ENCODE measurements at regions not wholly inside any gene's neighbourhood (a gene's known extent, or its start where the extent isn't known, plus 50 kb on each side); places are given as distances from the start of the nearest gene placed in this dataset.

DNA sequence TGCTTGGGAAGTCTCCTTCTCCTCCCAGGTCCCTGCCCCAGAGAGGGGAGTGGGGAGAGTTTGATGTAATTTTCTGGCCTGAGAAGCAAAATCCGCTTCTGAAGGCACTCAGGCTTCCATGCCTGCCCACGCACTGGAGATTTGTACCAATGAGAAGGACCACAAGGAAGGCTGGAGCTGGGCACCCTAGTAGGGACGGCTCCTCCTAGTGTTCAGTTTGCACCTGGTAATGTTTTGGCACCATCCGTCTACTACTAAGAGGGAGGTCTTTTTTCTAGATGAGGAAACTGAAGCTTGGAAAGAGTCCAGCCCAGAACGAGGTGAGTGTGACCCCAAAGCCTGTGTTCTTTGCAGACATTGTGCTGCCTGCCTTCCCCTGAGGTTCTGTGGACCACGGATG lies 83.6 kb upstream of the NLRP1 start:
- WGBS: 55% methylated on average over 6 of the region's 6 CpGs
- TF ChIP-seq NR2F2 (IDR thresholded peaks at IDR 0.05): no peak
- TF ChIP-seq RXRA (IDR thresholded peaks at IDR 0.05): no peak
- no peak for TF ChIP-seq EGR1 (IDR thresholded peaks at IDR 0.05; ENCODE audit: low read depth in 2 of 2)
- TF ChIP-seq, protein P1, sequence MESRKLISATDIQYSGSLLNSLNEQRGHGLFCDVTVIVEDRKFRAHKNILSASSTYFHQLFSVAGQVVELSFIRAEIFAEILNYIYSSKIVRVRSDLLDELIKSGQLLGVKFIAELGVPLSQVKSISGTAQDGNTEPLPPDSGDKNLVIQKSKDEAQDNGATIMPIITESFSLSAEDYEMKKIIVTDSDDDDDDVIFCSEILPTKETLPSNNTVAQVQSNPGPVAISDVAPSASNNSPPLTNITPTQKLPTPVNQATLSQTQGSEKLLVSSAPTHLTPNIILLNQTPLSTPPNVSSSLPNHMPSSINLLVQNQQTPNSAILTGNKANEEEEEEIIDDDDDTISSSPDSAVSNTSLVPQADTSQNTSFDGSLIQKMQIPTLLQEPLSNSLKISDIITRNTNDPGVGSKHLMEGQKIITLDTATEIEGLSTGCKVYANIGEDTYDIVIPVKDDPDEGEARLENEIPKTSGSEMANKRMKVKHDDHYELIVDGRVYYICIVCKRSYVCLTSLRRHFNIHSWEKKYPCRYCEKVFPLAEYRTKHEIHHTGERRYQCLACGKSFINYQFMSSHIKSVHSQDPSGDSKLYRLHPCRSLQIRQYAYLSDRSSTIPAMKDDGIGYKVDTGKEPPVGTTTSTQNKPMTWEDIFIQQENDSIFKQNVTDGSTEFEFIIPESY (IDR thresholded peaks at IDR 0.05): no peak
- TF ChIP-seq FOXA2 (IDR thresholded peaks at IDR 0.05): no peak
- no peak for TF ChIP-seq FOXA1 (IDR thresholded peaks at IDR 0.05)
- TF ChIP-seq, protein P2, sequence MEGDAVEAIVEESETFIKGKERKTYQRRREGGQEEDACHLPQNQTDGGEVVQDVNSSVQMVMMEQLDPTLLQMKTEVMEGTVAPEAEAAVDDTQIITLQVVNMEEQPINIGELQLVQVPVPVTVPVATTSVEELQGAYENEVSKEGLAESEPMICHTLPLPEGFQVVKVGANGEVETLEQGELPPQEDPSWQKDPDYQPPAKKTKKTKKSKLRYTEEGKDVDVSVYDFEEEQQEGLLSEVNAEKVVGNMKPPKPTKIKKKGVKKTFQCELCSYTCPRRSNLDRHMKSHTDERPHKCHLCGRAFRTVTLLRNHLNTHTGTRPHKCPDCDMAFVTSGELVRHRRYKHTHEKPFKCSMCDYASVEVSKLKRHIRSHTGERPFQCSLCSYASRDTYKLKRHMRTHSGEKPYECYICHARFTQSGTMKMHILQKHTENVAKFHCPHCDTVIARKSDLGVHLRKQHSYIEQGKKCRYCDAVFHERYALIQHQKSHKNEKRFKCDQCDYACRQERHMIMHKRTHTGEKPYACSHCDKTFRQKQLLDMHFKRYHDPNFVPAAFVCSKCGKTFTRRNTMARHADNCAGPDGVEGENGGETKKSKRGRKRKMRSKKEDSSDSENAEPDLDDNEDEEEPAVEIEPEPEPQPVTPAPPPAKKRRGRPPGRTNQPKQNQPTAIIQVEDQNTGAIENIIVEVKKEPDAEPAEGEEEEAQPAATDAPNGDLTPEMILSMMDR (IDR thresholded peaks at IDR 0.05; ENCODE audit: low read depth, low read length, missing input control): no peak
- no peak for TF ChIP-seq RAD21 (IDR thresholded peaks at IDR 0.05)
- TF ChIP-seq JUND (IDR thresholded peaks at IDR 0.05): no peak
- no peak for TF ChIP-seq YY1 (IDR thresholded peaks at IDR 0.05)
- TF ChIP-seq SP1 (IDR thresholded peaks at IDR 0.05): no peak

DNA sequence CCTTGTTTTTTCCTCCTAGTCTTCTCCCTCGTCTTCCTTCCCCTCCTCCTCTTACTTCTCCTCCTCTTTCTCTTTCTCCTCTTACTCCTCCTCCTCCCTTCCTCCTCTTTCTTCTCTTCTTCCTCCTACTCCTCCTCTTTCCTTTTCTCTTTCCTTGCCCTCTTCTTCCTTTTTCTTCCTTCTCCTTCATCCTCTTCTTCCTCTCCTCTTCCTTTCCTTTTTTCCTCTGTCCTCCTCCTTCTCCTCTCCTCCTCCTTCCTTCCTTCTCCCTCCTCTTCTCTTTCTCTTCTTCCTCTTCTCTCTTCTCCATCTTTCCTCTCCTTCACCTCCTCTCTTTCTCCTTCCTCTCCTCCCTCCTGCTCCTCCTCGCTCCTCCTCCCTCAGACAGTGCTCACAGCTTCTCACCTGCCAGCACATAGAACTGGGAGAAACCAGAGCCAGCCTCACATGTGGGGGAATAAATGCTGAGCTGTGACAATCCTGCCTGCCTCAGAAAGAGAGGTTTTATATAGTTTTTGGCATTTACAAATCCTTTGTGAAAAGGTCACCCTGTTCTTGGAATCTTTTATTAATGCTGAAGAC lies 84.3 kb upstream of the NLRP1 start:
- Histone ChIP-seq H3K27ac (ENCODE audit: low read depth in 1 of 2, low read length in 2 of 2) (no peak overlapping the region), H3K36me3 (ENCODE audit: control insufficient read depth in 4 of 4, insufficient read depth in 3 of 4, low read depth in 1 of 4, low read length in 3 of 4) (no peaks in the 10 kb centered on the region), H3K4me1 (ENCODE audit: control insufficient read depth in 4 of 4, insufficient read depth in 4 of 4, low read length in 3 of 4) (no peaks in the 10 kb centered on the region), H3K4me3 (ENCODE audit: low read depth in 1 of 3, low read length in 3 of 3) (no peak overlapping the region), H3K27me3 (ENCODE audit: control insufficient read depth in 4 of 4, insufficient read depth in 4 of 4, low read length in 3 of 4) (peaks cover 0 to 3% (median 1%) of the 10 kb centered on the region in 4 donors), H3K9ac (ENCODE audit: low read depth in 1 of 2, low read length in 2 of 2) (no peak overlapping the region), H3K9me3 (ENCODE audit: control insufficient read depth in 4 of 4, low read length in 3 of 4) (no peaks in the 10 kb centered on the region)
- WGBS: 66% methylated on average over 2 of the region's 2 CpGs
- no peak for DNase-seq (ENCODE audit: low spot score)
- no peak for TF ChIP-seq JUND (IDR thresholded peaks at IDR 0.05)
- TF ChIP-seq FOXA1 (IDR thresholded peaks at IDR 0.05): no peak
- no peak for TF ChIP-seq HNF4A (conservative IDR thresholded peaks at IDR 0.05)
- TF ChIP-seq, protein P2 (IDR thresholded peaks at IDR 0.05; ENCODE audit: low read depth, low read length, missing input control): no peak
- no peak for TF ChIP-seq RXRA (IDR thresholded peaks at IDR 0.05)
- TF ChIP-seq RAD21 (IDR thresholded peaks at IDR 0.05): no peak
- TF ChIP-seq YY1 (IDR thresholded peaks at IDR 0.05): no peak
- TF ChIP-seq, protein P3, sequence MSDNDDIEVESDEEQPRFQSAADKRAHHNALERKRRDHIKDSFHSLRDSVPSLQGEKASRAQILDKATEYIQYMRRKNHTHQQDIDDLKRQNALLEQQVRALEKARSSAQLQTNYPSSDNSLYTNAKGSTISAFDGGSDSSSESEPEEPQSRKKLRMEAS (IDR thresholded peaks at IDR 0.05): no peak
- TF ChIP-seq EGR1 (IDR thresholded peaks at IDR 0.05; ENCODE audit: low read depth in 2 of 2): no peak
- TF ChIP-seq, protein P4, sequence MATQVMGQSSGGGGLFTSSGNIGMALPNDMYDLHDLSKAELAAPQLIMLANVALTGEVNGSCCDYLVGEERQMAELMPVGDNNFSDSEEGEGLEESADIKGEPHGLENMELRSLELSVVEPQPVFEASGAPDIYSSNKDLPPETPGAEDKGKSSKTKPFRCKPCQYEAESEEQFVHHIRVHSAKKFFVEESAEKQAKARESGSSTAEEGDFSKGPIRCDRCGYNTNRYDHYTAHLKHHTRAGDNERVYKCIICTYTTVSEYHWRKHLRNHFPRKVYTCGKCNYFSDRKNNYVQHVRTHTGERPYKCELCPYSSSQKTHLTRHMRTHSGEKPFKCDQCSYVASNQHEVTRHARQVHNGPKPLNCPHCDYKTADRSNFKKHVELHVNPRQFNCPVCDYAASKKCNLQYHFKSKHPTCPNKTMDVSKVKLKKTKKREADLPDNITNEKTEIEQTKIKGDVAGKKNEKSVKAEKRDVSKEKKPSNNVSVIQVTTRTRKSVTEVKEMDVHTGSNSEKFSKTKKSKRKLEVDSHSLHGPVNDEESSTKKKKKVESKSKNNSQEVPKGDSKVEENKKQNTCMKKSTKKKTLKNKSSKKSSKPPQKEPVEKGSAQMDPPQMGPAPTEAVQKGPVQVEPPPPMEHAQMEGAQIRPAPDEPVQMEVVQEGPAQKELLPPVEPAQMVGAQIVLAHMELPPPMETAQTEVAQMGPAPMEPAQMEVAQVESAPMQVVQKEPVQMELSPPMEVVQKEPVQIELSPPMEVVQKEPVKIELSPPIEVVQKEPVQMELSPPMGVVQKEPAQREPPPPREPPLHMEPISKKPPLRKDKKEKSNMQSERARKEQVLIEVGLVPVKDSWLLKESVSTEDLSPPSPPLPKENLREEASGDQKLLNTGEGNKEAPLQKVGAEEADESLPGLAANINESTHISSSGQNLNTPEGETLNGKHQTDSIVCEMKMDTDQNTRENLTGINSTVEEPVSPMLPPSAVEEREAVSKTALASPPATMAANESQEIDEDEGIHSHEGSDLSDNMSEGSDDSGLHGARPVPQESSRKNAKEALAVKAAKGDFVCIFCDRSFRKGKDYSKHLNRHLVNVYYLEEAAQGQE (IDR thresholded peaks at IDR 0.05): no peak
- no peak for TF ChIP-seq NR2F2 (IDR thresholded peaks at IDR 0.05)
- TF ChIP-seq, protein P1 (IDR thresholded peaks at IDR 0.05): no peak
- TF ChIP-seq FOXA2 (IDR thresholded peaks at IDR 0.05): no peak
- TF ChIP-seq, protein P5, sequence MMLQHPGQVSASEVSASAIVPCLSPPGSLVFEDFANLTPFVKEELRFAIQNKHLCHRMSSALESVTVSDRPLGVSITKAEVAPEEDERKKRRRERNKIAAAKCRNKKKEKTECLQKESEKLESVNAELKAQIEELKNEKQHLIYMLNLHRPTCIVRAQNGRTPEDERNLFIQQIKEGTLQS (IDR thresholded peaks at IDR 0.05): no peak
- TF ChIP-seq GABPA (IDR thresholded peaks at IDR 0.05 in 1 of 2, conservative IDR thresholded peaks at IDR 0.05 in 1 of 2): no peak
- no peak for TF ChIP-seq TAF1 (conservative IDR thresholded peaks at IDR 0.05)
- TF ChIP-seq HNF4G (IDR thresholded peaks at IDR 0.05): no peak
- no peak for TF ChIP-seq SP1 (IDR thresholded peaks at IDR 0.05)

More for the DNA sequence above, 83.6 kb upstream of the NLRP1 start:
- H3K36me3 ChIP-seq (ENCODE audit: control insufficient read depth in 4 of 4, insufficient read depth in 3 of 4, low read depth in 1 of 4, low read length in 3 of 4): no peaks in the 10 kb centered on the region
- H3K27ac ChIP-seq (ENCODE audit: low read depth in 1 of 2, low read length in 2 of 2): no peak overlapping the region
- H3K27me3 ChIP-seq (ENCODE audit: control insufficient read depth in 4 of 4, insufficient read depth in 4 of 4, low read length in 3 of 4): peaks cover 0 to 3% (median 1%) of the 10 kb centered on the region in 4 donors
- H3K9ac ChIP-seq (ENCODE audit: low read depth in 1 of 2, low read length in 2 of 2): no peak overlapping the region
- DNase-seq (ENCODE audit: low spot score): no peak
- no peak overlapping the region for H3K4me3 ChIP-seq (ENCODE audit: low read depth in 1 of 3, low read length in 3 of 3)
- H3K4me1 ChIP-seq (ENCODE audit: control insufficient read depth in 4 of 4, insufficient read depth in 4 of 4, low read length in 3 of 4): no peaks in the 10 kb centered on the region
- no peaks in the 10 kb centered on the region for H3K9me3 ChIP-seq (ENCODE audit: control insufficient read depth in 4 of 4, low read length in 3 of 4)
